ENCODE measurements at regions not wholly inside any gene's neighbourhood (a gene's known extent, or its start where the extent isn't known, plus 50 kb on each side); places are given as distances from the start of the nearest gene placed in this dataset.
"Not testable (repeated sequence)": the region's sequence is repeated elsewhere in the genome, so short reads cannot be mapped to it uniquely, and the experiment has no call there.

DNA sequence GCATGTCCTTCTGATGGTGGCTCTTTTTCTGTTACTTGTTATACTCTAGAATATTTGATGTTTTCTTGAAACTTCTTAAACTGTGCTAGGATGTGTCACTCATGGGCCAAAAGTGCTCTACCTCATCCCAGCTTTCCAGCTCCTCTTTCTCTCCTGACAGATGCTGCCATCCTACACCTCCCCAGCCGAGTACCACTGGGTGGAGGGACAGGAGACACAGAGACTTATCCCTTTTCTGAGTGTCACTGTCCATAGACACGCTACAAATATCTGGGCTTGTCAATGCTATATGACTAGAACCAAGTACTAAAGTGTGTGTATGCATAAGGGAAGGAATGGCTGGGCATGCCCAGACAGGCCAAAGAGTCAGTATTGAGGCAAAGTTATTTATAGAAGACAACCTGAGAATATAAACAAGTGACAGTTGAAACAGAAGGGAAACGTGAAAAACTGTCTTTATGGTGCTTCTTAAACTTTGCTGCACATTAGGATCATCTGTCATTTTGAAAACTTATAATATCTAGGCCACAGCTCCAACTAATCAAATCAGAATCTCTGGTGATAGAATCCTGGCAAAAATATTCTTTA, 188.0 kb downstream of the CARTPT start:
- DNase-seq (ENCODE audit: low read depth) = no peak

DNA sequence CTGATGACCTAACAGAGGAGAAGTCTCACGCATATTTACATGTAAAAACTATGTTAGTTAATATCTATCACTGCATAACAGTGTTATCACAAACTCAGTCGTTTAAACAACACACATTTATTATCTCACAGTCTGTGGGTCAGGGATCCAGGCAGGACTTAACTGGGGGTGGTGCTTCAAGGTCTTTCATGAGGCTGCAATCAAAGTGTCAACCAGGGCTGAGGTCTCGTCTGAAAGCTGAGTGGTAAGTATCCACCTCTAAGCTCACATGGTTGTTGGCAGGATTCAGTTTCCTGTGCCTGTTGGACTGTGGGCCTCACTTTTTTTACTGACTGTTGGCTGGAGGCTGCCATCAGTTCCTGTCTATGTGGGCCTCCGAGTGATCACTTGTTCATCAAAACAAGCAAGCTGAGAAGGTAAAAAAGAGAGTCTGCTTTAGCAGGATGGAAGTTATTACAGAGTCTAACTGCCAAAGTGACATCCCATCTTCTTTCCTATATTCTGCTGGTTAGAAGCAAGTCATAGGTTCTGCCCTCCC, 188.6 kb downstream of the CARTPT start:
- no peak for DNase-seq (ENCODE audit: low read depth)

DNA sequence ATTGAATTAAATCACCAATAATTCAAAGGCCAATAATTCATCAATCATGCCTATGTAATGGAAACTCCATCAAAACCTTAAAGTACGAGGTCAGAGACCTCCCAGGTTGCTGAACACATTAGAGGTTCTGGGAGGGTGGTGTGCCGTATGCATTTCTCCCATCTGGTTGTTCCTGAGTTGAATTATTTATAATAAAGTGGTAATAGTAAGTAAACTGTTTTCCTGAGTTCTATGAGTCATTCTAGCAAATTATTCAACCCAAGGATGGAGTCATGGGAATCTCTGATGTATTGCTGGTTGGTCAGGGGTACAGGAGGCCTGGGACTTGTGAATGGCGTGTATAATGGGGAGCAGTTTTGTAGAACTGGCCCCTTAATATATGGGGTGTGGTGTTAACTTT, 191.7 kb downstream of the CARTPT start:
- no peak for DNase-seq (ENCODE audit: low read depth)

DNA sequence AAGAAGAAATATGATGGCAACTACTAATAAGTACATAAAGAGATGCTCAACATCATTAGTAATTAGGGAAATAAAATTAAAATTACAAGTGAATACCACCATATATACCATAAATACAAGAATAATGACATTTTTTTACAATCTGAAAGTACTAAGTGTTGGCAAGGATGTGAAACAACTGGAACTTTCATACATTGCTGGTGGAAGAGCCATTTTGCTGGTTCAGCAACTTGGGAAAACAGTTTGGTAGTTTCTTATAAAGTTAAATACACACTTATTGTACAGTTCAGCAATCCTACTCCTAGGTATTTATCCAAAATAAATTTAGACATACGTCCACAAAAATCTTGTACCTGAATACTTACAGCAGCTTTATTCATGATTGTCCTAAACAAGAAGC, 192.9 kb downstream of the CARTPT start:
- no peak for DNase-seq (ENCODE audit: low read depth)

DNA sequence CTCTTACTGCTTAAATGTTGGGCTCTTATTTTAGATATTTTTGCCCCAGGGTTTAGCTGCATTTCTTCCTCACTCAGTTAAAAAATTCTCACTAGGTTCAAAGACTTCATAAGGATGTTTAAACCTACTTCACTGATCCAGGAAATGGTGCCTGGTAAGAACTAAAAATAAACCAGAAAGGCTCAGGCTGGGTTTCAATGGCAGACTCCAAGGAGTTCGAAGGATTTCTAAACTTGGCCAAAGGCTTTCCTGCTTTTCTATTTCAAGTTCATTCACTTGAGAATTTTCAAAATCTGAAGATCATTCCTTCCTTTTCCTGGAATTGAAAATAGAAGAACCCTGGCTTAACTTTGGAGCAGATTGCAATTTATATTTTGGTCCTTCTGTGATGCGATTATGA, 193.0 kb upstream of the MAP1B start:
- DNase-seq (ENCODE audit: low read depth) = no peak

DNA sequence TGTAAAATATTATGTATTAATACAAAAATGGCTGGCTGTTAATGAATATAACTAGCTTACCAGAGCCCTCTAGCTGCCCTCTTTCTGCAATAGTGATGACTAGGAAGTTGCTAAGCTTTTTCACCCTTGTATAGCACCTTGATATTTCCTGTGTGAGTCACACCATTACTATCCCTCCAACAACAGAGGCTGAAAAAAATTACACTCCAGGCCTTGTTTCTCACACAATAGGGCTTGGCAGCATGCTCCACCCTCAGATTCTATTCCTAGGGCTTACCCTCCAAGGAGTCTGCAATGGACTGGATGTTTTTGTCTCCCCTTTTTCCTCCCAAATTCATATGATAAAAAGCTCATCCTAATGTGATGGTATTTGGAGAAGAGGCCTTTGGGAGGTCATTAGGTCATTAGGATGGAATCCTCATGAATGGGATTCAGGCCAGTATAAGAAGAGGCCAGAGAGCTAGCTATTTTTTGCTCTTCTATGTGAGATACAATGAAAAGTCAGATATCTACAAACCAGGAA, 184.6 kb upstream of the MAP1B start:
- DNase-seq (ENCODE audit: low read depth) = no peak

DNA sequence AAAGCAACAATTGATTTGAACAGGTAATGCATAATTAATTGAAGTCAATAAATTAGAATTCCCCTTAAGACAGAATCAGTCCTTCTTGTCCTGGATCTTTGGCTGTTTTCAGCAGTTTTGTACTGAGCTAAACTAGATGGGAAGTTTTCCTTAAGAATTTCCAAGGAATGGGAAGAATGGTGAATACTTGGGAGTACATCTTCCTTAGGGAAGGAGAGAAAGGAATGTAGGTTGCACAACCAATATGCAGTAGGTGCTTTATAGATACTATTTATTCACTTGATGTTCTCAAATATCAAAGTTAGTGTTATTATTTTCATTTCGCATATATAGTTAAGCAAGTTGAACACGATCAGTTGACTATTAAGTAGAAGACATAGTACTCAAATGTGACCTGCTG, 183.5 kb upstream of the MAP1B start:
- DNase-seq (ENCODE audit: low read depth) = no peak

DNA sequence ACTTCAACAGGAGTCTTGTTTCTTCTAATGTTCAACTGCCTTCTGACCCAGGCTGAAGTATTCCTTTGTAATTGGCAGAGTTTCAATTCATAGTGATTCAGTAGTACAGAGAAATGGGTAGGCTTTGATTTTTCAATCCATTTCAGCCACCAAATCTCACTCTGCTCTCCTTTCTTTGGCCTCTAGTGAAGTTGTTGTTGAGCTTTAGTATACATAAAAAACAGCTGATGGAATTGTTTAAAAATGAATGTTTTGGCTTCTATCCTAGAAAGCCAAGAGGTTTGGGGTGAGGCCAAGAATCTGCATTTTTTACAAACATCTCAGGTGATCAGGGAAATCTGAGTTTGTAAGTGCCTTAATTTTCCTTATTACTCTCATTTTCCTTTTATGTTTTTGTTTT, 182.9 kb upstream of the MAP1B start:
- no peak for DNase-seq (ENCODE audit: low read depth)

DNA sequence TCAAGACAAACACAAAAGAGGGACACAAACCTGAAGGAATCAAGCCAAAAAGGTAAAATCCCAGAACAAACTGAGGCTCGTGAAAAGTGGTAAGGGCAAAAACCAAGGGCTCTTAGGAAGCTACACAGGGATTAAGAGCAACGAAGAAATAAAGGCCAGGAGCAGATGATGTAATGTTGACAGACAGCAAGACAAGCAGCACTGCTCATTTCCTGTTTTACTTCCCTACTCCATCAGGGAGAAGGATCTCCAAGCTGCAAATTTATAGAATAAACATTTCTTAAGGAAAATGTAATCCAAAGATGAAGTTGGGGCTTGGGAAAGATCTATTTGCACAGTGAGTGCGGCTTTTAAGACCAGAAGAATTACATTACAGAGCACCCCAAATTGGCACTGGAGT, 182.3 kb upstream of the MAP1B start:
- no peak for DNase-seq (ENCODE audit: low read depth)

DNA sequence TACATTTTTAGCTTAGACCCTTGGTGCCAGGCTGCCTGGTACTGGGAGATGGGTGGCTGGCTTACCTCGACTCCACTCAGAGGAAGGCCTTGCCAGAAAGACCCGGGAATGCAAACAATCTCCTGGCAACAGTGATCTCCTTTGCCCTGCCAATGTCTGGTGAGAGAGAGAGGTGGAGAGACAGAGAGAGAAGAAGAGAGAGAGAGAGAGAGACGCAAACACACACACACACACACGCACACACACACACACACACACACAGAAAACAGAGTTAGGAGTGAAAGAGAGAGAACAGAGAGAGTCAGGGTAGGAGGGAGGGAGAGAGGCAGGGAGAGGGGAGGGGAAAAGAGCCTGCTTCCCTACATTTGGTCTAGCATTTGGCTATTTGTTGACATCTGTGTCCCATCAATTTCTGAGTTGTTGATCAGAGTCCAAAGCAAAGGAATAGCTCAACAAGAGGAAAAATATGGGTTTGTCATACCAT, 181.6 kb upstream of the MAP1B start:
- no peak for DNase-seq (ENCODE audit: low read depth)

DNA sequence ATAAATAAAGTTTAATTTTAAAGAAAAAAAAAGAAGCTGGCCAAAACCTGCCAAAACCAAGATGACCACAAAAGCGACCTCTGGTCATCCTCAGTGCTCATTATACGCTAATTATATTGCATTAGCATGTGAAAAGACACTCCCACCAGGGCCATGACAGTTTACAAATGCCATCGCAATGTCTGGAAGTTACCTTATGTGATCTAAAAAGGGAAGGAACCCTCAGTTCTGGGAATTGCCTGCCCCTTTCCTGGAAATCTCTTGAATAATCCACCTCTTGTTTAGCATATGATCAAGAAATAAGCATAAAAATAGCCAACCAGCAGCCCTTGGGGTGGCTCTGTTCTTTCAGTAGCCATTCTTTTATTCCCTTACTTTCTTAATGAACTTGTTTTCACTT, 178.3 kb upstream of the MAP1B start:
- no peak for DNase-seq (ENCODE audit: low read depth)

DNA sequence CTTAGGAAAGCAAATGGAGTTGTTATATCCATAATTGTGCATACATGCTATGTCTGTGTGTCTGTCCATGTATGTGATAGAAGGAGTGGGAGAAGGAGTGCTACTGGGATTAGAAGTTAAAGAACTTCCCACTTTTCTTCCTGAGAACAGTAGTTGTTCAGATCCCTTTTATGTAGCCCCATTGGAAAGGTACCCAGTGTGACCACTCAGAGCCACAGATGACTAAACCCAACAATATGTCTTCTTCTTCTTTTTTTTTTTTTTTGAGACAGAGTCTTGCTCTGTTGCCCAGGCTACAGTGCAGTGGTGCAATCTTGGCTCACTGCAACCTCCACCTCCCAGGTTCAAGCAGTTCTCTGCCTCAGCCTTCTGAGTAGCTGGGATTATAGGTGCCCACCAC, 176.7 kb upstream of the MAP1B start:
- DNase-seq (ENCODE audit: low read depth) = not testable (repeated sequence)

DNA sequence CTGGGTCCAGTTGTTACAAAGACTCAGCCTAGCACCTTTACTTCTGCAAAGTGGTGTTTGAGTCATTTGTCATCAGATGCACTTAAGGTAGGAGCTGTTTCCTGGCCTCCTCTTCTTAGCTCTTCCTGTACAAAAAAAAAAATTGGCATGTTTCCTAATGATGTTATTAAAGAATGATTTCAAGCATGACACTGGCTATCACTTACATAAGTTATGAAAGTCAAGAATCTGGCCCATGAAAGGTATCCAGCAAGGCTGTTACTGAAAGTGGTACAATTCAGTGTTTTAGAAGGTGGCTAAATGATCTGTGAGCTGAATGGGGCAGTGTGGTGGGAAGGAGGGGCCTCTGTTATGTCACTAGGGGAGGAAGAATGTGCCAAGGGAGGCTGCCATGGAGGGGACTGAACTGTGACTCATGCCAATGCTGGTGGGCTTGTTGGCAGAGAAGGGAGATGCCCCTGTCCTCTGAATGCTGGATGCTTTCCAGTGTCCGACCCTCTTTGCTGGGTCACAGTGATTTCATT, 175.1 kb upstream of the MAP1B start:
- no peak for DNase-seq (ENCODE audit: low read depth)

DNA sequence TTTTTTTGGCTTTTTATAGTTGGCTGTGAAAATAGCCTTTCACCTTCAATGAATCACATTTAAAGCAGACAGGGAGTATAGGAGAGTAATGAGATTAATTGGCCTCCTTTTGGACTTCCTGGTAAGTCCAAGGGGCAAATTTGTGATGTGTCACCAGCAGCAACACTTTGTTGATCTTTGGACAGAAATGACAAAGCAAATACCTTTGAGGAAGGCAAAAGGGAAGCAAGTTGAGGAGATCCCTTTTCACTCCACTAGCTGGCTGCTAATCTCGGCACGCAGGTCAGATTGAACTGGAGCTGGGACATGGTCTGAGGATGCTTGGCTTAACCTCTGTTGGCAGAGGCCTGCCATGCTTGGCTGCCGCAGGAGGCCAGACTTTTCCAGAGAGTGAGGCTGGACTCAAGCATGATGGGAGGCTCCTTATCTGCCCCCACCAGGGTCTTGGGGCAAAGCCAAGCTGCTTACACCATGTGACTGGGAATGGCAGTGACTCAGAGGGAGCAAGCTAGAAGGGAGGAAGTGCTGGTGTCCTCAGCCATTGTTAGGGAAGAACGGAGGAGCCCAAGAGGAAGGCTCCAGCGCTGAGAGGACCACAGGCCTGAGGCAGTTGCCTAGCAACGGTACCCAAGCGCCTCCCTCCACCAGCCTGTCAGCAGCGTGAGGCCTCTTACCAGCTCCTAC, 174.5 kb upstream of the MAP1B start:
- no peak for DNase-seq (ENCODE audit: low read depth)

DNA sequence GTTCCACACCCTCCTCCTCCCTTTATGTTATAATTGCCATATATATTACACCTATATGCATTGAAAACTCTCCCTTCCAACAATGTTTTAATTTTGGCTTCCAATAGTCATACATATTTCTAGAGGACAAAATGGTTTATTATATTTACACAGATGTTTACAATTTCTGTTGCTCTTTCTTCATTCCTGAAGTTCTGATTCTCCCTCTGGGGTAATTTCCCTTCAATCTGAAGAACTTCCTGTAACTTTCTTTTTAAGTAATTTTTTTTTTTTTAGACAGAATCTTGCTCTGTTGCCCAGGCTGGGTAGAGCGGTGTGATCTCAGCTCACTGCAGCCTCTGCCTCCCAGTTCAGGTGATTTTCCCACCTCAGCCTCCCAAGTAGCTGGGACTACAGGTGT, 173.0 kb upstream of the MAP1B start:
- DNase-seq (ENCODE audit: low read depth) = no peak

DNA sequence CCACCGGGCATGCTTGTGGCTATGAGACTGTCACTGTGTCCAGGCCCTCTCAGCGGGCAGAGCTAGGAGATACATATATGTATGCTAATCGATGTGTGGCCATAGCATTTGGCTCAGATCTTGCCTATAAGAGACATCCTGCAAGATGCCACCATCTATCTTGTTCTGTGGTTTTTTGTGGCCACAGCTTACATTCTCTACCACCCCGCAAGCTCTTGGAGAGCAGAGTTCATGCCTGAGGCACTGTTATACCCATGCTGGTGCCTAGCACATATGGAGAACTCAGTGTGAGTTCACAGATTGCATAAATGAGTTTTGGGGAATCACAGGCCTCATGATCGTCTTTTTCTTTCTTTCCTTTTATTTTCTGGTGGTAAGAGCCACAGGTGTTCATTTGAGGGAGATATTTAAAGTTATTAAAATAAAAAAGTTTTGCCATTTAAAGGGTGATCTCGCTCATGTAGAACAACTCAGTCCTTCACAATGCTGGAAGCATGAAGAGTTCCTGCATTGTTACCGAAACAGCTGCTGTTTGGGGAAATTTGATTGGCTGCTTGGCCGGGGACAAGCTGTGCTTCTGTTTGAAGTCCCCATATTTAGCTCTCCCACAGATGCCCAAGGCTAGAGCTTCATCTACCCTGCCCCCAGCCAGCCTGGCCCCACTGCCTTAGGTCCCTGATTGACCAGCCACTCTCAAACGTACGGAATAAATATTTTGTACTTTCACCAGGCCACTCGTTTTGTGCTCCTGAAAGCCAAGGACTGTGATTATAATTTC, 169.2 kb upstream of the MAP1B start:
- DNase-seq (ENCODE audit: low read depth) = no peak

DNA sequence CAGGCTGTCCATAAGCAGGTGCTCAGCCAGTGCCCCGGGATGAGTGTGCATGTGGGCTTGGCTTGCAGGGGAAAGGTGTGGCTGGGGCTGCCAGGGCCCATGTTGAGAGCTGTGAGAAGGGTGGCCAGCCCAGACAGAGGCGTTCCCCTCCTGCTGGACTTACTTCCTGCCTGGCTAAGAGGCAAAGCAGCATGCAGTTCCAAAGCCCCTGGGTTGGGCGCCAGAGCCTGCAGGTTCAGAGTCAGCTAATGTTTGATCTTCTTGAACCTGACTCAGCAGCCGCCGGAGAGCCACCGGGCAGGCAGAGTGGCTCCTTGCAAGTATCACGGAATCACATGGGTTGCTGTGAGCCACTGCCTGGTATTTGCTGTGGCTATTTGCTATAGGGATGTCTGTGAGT, 168.4 kb upstream of the MAP1B start:
- no peak for DNase-seq (ENCODE audit: low read depth)

DNA sequence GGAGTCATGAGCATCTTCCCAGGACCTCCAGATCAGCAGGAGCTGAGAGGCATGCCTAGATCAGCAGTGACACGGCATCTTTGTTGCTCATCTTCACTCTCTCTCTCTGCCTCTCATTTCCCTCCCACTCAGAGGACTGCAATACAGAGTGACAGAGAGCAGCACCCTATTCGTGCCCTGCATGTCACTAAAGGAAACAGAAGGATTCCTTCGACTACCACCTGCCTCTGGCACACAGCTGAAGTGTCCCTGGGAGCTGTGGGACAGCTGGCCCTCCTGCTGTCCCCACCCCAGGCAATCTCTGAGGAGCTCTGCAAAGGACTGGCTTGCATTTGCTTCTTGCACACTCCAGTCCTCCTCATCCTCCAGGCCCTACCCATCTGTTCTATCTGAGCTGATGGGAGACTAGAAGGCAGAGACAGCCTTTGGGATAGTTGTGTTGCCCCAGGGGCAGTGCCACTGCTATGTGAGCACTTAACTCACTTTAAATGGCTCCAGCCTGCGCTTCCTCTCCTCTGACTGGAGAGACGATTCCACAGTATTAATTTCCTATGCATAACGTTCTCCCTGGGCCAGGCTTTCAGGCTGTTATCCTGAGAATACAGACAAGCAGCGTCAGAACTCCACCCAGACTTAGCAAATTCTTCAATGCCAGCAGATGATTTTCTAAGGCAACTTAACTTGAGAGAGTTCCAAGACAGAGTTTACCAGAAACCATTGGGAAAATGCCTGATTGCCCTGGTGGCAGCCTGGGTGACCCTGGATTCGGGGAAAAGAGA, 167.6 kb upstream of the MAP1B start:
- DNase-seq (ENCODE audit: low read depth) = no peak

DNA sequence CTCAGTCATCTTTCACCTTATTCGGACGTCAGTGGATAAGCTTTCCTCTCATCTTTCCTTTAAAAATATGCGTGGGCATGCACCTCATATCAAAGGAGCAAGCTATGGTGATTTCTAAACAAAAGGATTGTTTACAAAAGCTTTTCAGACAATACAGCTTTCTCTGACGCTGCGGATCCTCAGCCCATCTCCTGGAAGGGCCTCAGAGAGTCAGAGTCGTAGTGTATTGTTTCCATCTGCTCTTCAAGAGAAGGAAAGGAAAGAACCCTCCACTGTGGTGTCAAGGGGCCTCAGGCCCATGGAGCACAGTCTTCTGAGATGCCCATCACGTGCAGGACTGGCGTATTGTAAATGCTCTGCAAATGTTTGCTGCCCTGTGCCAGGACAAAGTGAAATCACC, 163.4 kb upstream of the MAP1B start:
- DNase-seq (ENCODE audit: low read depth) = no peak

DNA sequence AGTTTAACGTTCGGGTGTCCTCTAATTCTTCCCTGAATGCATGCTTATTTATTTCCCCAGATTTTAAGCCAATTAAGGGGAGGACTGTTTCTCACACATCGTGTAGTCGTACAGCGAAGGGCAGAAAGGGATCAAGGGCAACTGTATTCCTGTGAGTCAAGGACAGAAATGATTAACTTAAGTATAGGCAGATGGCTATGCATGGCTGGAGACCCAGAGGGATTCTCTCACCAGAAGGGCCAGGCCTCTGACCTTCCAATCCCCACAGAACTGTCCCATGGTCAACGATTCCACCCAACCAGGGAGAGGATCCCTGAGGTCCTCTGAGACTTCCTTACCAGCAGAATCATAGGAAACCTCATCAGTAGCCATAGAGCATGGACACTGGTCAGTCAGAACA, 161.8 kb upstream of the MAP1B start:
- DNase-seq (ENCODE audit: low read depth) = no peak

DNA sequence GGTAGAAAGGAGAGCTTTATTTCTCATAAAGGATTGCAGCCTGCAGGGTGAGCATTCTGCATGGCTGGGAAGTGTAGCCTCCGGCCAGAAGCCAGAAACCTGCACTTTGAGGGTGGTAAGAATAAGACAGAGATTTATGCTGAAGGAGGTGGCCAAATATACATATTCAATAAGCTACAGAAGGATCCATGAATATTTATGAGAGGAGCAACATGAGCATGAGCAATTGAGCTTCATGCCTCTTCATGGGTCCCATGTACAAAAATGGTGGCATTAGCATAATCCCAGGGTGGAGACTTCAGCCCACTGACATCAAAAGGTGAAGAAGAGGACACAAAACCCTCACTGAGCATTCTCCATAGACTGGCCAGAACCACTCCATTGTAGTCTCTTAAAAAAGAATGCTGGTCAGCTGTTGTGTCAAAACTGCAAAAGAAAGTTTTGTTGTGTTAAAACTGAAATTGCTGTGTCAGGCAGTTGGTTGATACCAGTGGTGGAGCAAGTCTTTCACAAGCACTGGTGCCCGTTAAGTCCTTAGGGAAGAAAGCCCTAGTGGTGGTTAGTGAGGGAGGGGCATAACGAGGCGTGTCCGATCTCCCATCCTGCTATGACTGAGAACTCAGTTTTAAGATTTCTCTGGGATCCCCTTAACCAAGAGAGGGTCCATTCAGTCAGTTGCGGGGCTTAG, 160.8 kb upstream of the MAP1B start:
- no peak for DNase-seq (ENCODE audit: low read depth)

All from activated T-cell treated with anti-CD3 and anti-CD28 coated beads for 48 hours (primary cell).